Pulmonary artery endothelial cell (primary cell): ENCODE measurements at regions not wholly inside any gene's neighbourhood (a gene's known extent, or its start where the extent isn't known, plus 50 kb on each side); places are given as distances from the start of the nearest gene placed in this dataset.

Experiments
- DNase-seq: peaks from one replicate; pipeline ENCODE4 v3.0.0-alpha.2; 2011; ENCODE audit warnings: low read depth, low spot score

GRCh38 chr20:11438412-11438811, 479.3 kb upstream of the BTBD3 start:
- DNase-seq = no peak

GRCh38 chr20:11443382-11444119, 474.1 kb upstream of the BTBD3 start:
- DNase-seq = no peak

- no peak for DNase-seq
Observed at GRCh38 chr20:11445161-11445560, 472.5 kb upstream of the BTBD3 start.

- no peak for DNase-seq
Observed at GRCh38 chr20:11445891-11446290, 471.8 kb upstream of the BTBD3 start.

- peak; percentile 30 for DNase-seq
Observed at GRCh38 chr20:11447371-11448100, 470.2 kb upstream of the BTBD3 start.

- DNase-seq = no peak
Observed at GRCh38 chr20:11448554-11448953, 469.1 kb upstream of the BTBD3 start.

- DNase-seq = no peak
Observed at GRCh38 chr20:11451793-11452291, 465.9 kb upstream of the BTBD3 start.

GRCh38 chr20:11452326-11452725, 465.4 kb upstream of the BTBD3 start:
- DNase-seq = no peak

- DNase-seq = peak; percentile 22
Observed at GRCh38 chr20:11453430-11453829, 464.3 kb upstream of the BTBD3 start.

GRCh38 chr20:11454966-11455799, 462.5 kb upstream of the BTBD3 start:
- DNase-seq = peak; percentile 53

- no peak for DNase-seq
Observed at GRCh38 chr20:11457488-11457887, 460.2 kb upstream of the BTBD3 start.

- DNase-seq = no peak
Observed at GRCh38 chr20:11459090-11459890, 458.4 kb upstream of the BTBD3 start.

GRCh38 chr20:11467436-11467835, 450.3 kb upstream of the BTBD3 start:
- DNase-seq = no peak

GRCh38 chr20:11468880-11469279, 448.8 kb upstream of the BTBD3 start:
- no peak for DNase-seq

- DNase-seq = no peak
Observed at GRCh38 chr20:11469795-11470435, 447.8 kb upstream of the BTBD3 start.

- DNase-seq = no peak
Observed at GRCh38 chr20:11473983-11474382, 443.7 kb upstream of the BTBD3 start.

GRCh38 chr20:11483697-11484096, 434.0 kb upstream of the BTBD3 start:
- no peak for DNase-seq

GRCh38 chr20:11484479-11484878, 433.2 kb upstream of the BTBD3 start:
- DNase-seq = no peak

GRCh38 chr20:11492386-11492785, 425.3 kb upstream of the BTBD3 start:
- DNase-seq = no peak

- no peak for DNase-seq
Observed at GRCh38 chr20:11492846-11493245, 424.8 kb upstream of the BTBD3 start.

GRCh38 chr20:11496380-11496779, 421.3 kb upstream of the BTBD3 start:
- DNase-seq = no peak
